ENCODE measurements at regions not wholly inside any gene's neighbourhood (a gene's known extent, or its start where the extent isn't known, plus 50 kb on each side); places are given as distances from the start of the nearest gene placed in this dataset.

DNA sequence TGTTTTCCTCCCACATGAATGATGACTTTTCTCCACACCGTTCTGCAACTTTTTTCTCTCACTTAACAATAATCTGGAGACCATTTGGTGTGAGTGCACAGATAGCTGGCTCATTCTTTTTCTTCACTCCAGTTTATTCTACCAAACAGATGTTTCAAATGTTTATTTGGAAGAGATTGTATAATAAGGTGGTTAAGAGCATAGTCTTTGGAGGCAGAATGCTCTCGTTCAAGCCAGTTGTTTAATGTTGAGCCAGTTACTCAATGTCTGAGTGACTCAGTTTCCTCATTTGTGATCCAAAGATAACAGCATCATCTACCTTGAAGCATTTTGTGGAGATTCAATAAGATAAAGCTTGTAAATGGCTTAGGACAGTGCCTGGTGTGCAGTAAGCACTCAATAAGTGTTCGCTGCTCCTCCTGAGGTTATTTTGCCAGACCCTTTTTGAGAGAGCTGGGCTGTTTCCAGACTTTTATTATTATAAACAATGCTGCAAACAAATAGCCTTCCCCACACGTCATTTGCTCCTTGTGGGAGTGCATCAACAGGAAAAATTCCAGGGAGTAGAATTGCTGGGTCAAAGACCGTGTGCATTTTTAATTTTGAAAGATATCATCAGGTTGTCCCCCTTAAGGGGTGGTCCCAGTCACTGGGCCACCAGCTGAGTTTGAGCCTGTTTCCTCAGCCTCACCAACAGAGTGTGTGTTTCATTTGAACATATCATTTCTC is 70.6 kb downstream of the VEGFA start:
- TF ChIP-seq, protein P1, sequence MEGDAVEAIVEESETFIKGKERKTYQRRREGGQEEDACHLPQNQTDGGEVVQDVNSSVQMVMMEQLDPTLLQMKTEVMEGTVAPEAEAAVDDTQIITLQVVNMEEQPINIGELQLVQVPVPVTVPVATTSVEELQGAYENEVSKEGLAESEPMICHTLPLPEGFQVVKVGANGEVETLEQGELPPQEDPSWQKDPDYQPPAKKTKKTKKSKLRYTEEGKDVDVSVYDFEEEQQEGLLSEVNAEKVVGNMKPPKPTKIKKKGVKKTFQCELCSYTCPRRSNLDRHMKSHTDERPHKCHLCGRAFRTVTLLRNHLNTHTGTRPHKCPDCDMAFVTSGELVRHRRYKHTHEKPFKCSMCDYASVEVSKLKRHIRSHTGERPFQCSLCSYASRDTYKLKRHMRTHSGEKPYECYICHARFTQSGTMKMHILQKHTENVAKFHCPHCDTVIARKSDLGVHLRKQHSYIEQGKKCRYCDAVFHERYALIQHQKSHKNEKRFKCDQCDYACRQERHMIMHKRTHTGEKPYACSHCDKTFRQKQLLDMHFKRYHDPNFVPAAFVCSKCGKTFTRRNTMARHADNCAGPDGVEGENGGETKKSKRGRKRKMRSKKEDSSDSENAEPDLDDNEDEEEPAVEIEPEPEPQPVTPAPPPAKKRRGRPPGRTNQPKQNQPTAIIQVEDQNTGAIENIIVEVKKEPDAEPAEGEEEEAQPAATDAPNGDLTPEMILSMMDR (IDR thresholded peaks at IDR 0.05), result no peak
- no peak for TF ChIP-seq POLR2A (IDR thresholded peaks at IDR 0.05)
